GM12875 (cell line): ENCODE measurements at regions not wholly inside any gene's neighbourhood (a gene's known extent, or its start where the extent isn't known, plus 50 kb on each side); places are given as distances from the start of the nearest gene placed in this dataset.
"Not testable (repeated sequence)": the region's sequence is repeated elsewhere in the genome, so short reads cannot be mapped to it uniquely, and the experiment has no call there.

Experiments
- H3K4me3 ChIP-seq: one replicate; pipeline ENCODE4 v1.5.1; 2011; ENCODE audit warnings: low read depth, low read length, control low read depth
- CTCF ChIP-seq: IDR thresholded peaks from 2 replicates; pipeline ENCODE4 v1.5.1; 2011; ENCODE audit warnings: low read depth, mild to moderate bottlenecking, control low read depth, inconsistent platforms, low read length, moderate library complexity, borderline replicate concordance; ENCODE audit not compliant: insufficient read depth

GRCh38 chr16:9614389-9614788 lies 522.9 kb downstream of the HAPSTR1 start:
- H3K4me3 ChIP-seq, result no peak overlapping the region
- TF ChIP-seq CTCF, result no peak

GRCh38 chr16:9622268-9622667 lies 530.8 kb downstream of the HAPSTR1 start:
- TF ChIP-seq CTCF, result no peak

GRCh38 chr16:9625122-9625521 lies 533.7 kb downstream of the HAPSTR1 start:
- H3K4me3 ChIP-seq, result no peak overlapping the region
- no peak for TF ChIP-seq CTCF

More at GRCh38 chr16:9622268-9622667, 530.8 kb downstream of the HAPSTR1 start:
- H3K4me3 ChIP-seq, result no peak overlapping the region

- TF ChIP-seq CTCF, result no peak
- no peak overlapping the region for H3K4me3 ChIP-seq
These were observed 536.0 kb downstream of the HAPSTR1 start for GRCh38 chr16:9627427-9627826.

GRCh38 chr16:9630119-9630518 lies 538.7 kb downstream of the HAPSTR1 start:
- TF ChIP-seq CTCF, result no peak

GRCh38 chr16:9630985-9631384 lies 539.5 kb downstream of the HAPSTR1 start:
- no peak for TF ChIP-seq CTCF
- H3K4me3 ChIP-seq, result no peak overlapping the region

More at GRCh38 chr16:9630119-9630518, 538.7 kb downstream of the HAPSTR1 start:
- no peak overlapping the region for H3K4me3 ChIP-seq

GRCh38 chr16:9633844-9634243 lies 542.4 kb downstream of the HAPSTR1 start:
- TF ChIP-seq CTCF, result no peak

GRCh38 chr16:9635150-9635720 lies 543.8 kb downstream of the HAPSTR1 start:
- not testable (repeated sequence) for H3K4me3 ChIP-seq

More at GRCh38 chr16:9633844-9634243, 542.4 kb downstream of the HAPSTR1 start:
- H3K4me3 ChIP-seq, result no peak overlapping the region
